Muscle of leg (tissue), 3 donors: ENCODE measurements at regions not wholly inside any gene's neighbourhood (a gene's known extent, or its start where the extent isn't known, plus 50 kb on each side); places are given as distances from the start of the nearest gene placed in this dataset.
"Not testable (repeated sequence)": the region's sequence is repeated elsewhere in the genome, so short reads cannot be mapped to it uniquely, and the experiment has no call there.

Experiments
- DNase-seq: peaks from one replicate; pipeline ENCODE4 v3.0.0; 2013
- H3K27ac ChIP-seq: one replicate; pipeline ENCODE4 v1.5.1; 2013; ENCODE audit warnings: mild to moderate bottlenecking, low read length, control low read depth
- H3K27me3 ChIP-seq: one replicate; pipeline ENCODE4 v1.6.1; 2013; ENCODE audit warnings: low read length; ENCODE audit not compliant: control insufficient read depth, insufficient read depth
- H3K36me3 ChIP-seq: one replicate; pipeline ENCODE4 v1.6.1; 2013; ENCODE audit warnings: low read length; ENCODE audit not compliant: control insufficient read depth, insufficient read depth
- H3K4me1 ChIP-seq: one replicate; pipeline ENCODE4 v1.6.1; 2013; ENCODE audit warnings: low read length; ENCODE audit not compliant: control insufficient read depth, insufficient read depth
- H3K4me3 ChIP-seq: one replicate; pipeline ENCODE4 v1.5.1; 2013; ENCODE audit warnings: low read length, control low read depth
- H3K9me3 ChIP-seq: replicated peaks from 2 replicates; pipeline ENCODE4 v1.6.1; 2013; ENCODE audit warnings: low read depth, low read length; ENCODE audit not compliant: control insufficient read depth
- WGBS: methylation state at CpG from one replicate; pipeline ENCODE4 v1.1.5; 2013; ENCODE audit warnings: missing lambda C conversion rate; ENCODE audit not compliant: insufficient coverage; 5-methylcytosine and 5-hydroxymethylcytosine counted together

GRCh38 chr16:77488652-77489051, 53.8 kb upstream of the ADAMTS18 start:
- WGBS = 22% methylated on average over 2 of the region's 3 CpGs
- Histone ChIP-seq H3K4me1 (no peaks in the 10 kb centered on the region), H3K27me3 (no peaks in the 10 kb centered on the region), H3K27ac (no peak overlapping the region), H3K36me3 (no peaks in the 10 kb centered on the region), H3K9me3 (no peaks in the 10 kb centered on the region), H3K4me3 (no peak overlapping the region)
- DNase-seq = no peak

GRCh38 chr16:77491091-77491490, 56.3 kb upstream of the ADAMTS18 start:
- H3K36me3 ChIP-seq = no peaks in the 10 kb centered on the region
- no peaks in the 10 kb centered on the region for H3K27me3 ChIP-seq
- H3K27ac ChIP-seq = no peak overlapping the region
- no peaks in the 10 kb centered on the region for H3K9me3 ChIP-seq
- WGBS = no CpG with 5 or more reads among the region's 5 CpGs
- DNase-seq = no peak
- H3K4me1 ChIP-seq = no peaks in the 10 kb centered on the region
- H3K4me3 ChIP-seq = no peak overlapping the region

GRCh38 chr16:77496934-77497333, 62.1 kb upstream of the ADAMTS18 start:
- no peak overlapping the region for H3K4me3 ChIP-seq
- no peaks in the 10 kb centered on the region for H3K9me3 ChIP-seq
- no peaks in the 10 kb centered on the region for H3K27me3 ChIP-seq
- no peaks in the 10 kb centered on the region for H3K4me1 ChIP-seq
- WGBS = no CpG with 5 or more reads among the region's 2 CpGs
- H3K36me3 ChIP-seq = no peaks in the 10 kb centered on the region
- no peak for DNase-seq
- H3K27ac ChIP-seq = no peak overlapping the region

- 20% methylated on average over 2 of the region's 12 CpGs for WGBS
- Histone ChIP-seq H3K4me3 (no peak overlapping the region), H3K27ac (no peak overlapping the region), H3K9me3 (no peaks in the 10 kb centered on the region), H3K4me1 (no peaks in the 10 kb centered on the region), H3K27me3 (no peaks in the 10 kb centered on the region), H3K36me3 (no peaks in the 10 kb centered on the region)
- peak; percentile 27 for DNase-seq
Measured at GRCh38 chr16:77499373-77500285, 64.8 kb upstream of the ADAMTS18 start.

- DNase-seq = no peak
- H3K27me3 ChIP-seq = no peaks in the 10 kb centered on the region
- H3K4me1 ChIP-seq = no peaks in the 10 kb centered on the region
- no CpG with 5 or more reads among the region's 1 CpG for WGBS
- no peaks in the 10 kb centered on the region for H3K9me3 ChIP-seq
- no peak overlapping the region for H3K4me3 ChIP-seq
- H3K27ac ChIP-seq = no peak overlapping the region
- no peaks in the 10 kb centered on the region for H3K36me3 ChIP-seq
Measured at GRCh38 chr16:77500286-77500598, 65.4 kb upstream of the ADAMTS18 start.

GRCh38 chr16:77500934-77501664, 66.3 kb upstream of the ADAMTS18 start:
- H3K36me3 ChIP-seq = no peaks in the 10 kb centered on the region
- 64% methylated on average over 5 of the region's 7 CpGs for WGBS
- H3K4me3 ChIP-seq = no peak overlapping the region
- H3K4me1 ChIP-seq = no peaks in the 10 kb centered on the region
- H3K9me3 ChIP-seq = no peaks in the 10 kb centered on the region
- H3K27me3 ChIP-seq = no peaks in the 10 kb centered on the region
- H3K27ac ChIP-seq = no peak overlapping the region
- DNase-seq = no peak

GRCh38 chr16:77502448-77502847, 67.6 kb upstream of the ADAMTS18 start:
- H3K36me3 ChIP-seq = no peaks in the 10 kb centered on the region
- H3K4me3 ChIP-seq = no peak overlapping the region
- H3K4me1 ChIP-seq = no peaks in the 10 kb centered on the region
- H3K9me3 ChIP-seq = no peaks in the 10 kb centered on the region
- H3K27ac ChIP-seq = no peak overlapping the region
- WGBS = 79% methylated on average over 2 of the region's 6 CpGs
- no peak for DNase-seq
- H3K27me3 ChIP-seq = no peaks in the 10 kb centered on the region

- H3K27ac ChIP-seq, H3K9me3 ChIP-seq, H3K4me3 ChIP-seq, H3K36me3 ChIP-seq, H3K4me1 ChIP-seq, DNase-seq, H3K27me3 ChIP-seq: not testable (repeated sequence)
- no CpG with 5 or more reads among the region's 2 CpGs for WGBS
Measured at GRCh38 chr16:77506492-77506891, 71.7 kb upstream of the ADAMTS18 start.

- Histone ChIP-seq H3K9me3 (no peaks in the 10 kb centered on the region), H3K36me3 (no peaks in the 10 kb centered on the region), H3K27me3 (no peaks in the 10 kb centered on the region), H3K27ac (no peak overlapping the region), H3K4me3 (no peak overlapping the region), H3K4me1 (no peaks in the 10 kb centered on the region)
- WGBS = no CpG with 5 or more reads among the region's 5 CpGs
- DNase-seq = no peak
Measured at GRCh38 chr16:77509051-77509450, 74.2 kb upstream of the ADAMTS18 start.

GRCh38 chr16:77509796-77510195, 75.0 kb upstream of the ADAMTS18 start:
- DNase-seq = no peak
- H3K9me3 ChIP-seq = no peaks in the 10 kb centered on the region
- H3K4me3 ChIP-seq = no peak overlapping the region
- no peaks in the 10 kb centered on the region for H3K4me1 ChIP-seq
- WGBS = 20% methylated on average over 1 of the region's 6 CpGs
- H3K27ac ChIP-seq = no peak overlapping the region
- no peaks in the 10 kb centered on the region for H3K27me3 ChIP-seq
- H3K36me3 ChIP-seq = no peaks in the 10 kb centered on the region
